DOHH2 (cell line): ENCODE measurements at regions not wholly inside any gene's neighbourhood (a gene's known extent, or its start where the extent isn't known, plus 50 kb on each side); places are given as distances from the start of the nearest gene placed in this dataset.
A peak's percentile ranks its signal among the peaks of the same experiment; 100 is the strongest.

Source experiments
- H3F3A ChIP-seq: fragments of 200-600 bp; sonication (generic), shearing (Covaris generic); 2 replicates; pipeline ENCODE4 v1.6.0; 2016; ENCODE audit warnings: antibody characterized with exemption, mild to moderate bottlenecking; ENCODE audit not compliant: control insufficient read depth, insufficient read depth
- H3K27ac ChIP-seq: fragments of 200-600 bp; sonication (generic); 2 replicates; pipeline ENCODE4 v1.5.1; 2014; ENCODE audit warnings: low read depth, mild to moderate bottlenecking, low read length, moderate library complexity
- H3K27me3 ChIP-seq: fragments of 200-600 bp; sonication (generic); 2 replicates; pipeline ENCODE4 v1.6.1; 2014; ENCODE audit warnings: mild to moderate bottlenecking, low read length, mixed read lengths; ENCODE audit not compliant: control insufficient read depth
- H3K36me3 ChIP-seq: fragments of 200-600 bp; sonication (generic); 2 replicates; pipeline ENCODE4 v1.6.1; 2014; ENCODE audit warnings: mild to moderate bottlenecking, low read length, moderate library complexity, mixed read lengths; ENCODE audit not compliant: control insufficient read depth
- H3K4me1 ChIP-seq: fragments of 200-600 bp; sonication (generic); 2 replicates; pipeline ENCODE4 v1.6.1; 2014; ENCODE audit warnings: mild to moderate bottlenecking, low read length, mixed read lengths; ENCODE audit not compliant: control insufficient read depth
- H3K4me2 ChIP-seq: fragments of 200-600 bp; sonication (generic); 2 replicates; pipeline ENCODE4 v1.6.0; 2014; ENCODE audit warnings: mild to moderate bottlenecking, low read length, moderate library complexity
- H3K4me3 ChIP-seq: fragments of 200-600 bp; sonication (generic); 2 replicates; pipeline ENCODE4 v1.5.1; 2014; ENCODE audit warnings: mild to moderate bottlenecking, low read length, mixed read lengths
- H3K79me2 ChIP-seq: fragments of 200-600 bp; sonication (generic); 2 replicates; pipeline ENCODE4 v1.6.1; 2014; ENCODE audit warnings: mild to moderate bottlenecking, low read length, mixed read lengths; ENCODE audit not compliant: control insufficient read depth
- H3K9me2 ChIP-seq: fragments of 200-600 bp; sonication (generic); replicated peaks from 2 replicates; pipeline ENCODE4 v1.6.1; 2014; ENCODE audit warnings: mild to moderate bottlenecking, low read length, mixed read lengths; ENCODE audit not compliant: control insufficient read depth
- H3K9me3 ChIP-seq: fragments of 200-600 bp; sonication (generic); 2 replicates; pipeline ENCODE4 v1.6.1; 2014; ENCODE audit warnings: antibody characterized with exemption, low read length, mixed read lengths; ENCODE audit not compliant: control insufficient read depth, insufficient read depth
- H4K20me1 ChIP-seq: fragments of 200-600 bp; sonication (generic); 2 replicates; pipeline ENCODE4 v1.6.0; 2014; ENCODE audit warnings: low read depth, mild to moderate bottlenecking, antibody characterized with exemption, low read length, moderate library complexity; ENCODE audit not compliant: control insufficient read depth, insufficient read depth
- CTCF ChIP-seq: fragments of 200-600 bp; sonication (generic); IDR thresholded peaks from one replicate; pipeline ENCODE4 v1.5.1; 2014; ENCODE audit warnings: antibody characterized with exemption, mild to moderate bottlenecking, low read depth, low read length; ENCODE audit not compliant: poor library complexity, severe bottlenecking
- EZH2phosphoT487 ChIP-seq: fragments of 200-600 bp; sonication (generic); IDR thresholded peaks from 2 replicates; pipeline ENCODE4 v1.6.1; 2017; ENCODE audit warnings: borderline replicate concordance, mild to moderate bottlenecking, antibody characterized with exemption, low read length, moderate library complexity, mixed read lengths

GRCh38 chr3:76733073-76733759 is 306.7 kb upstream of the ROBO2 start:
- no peaks in the 10 kb centered on the region for H3K79me2 ChIP-seq

GRCh38 chr3:76735152-76735551 is 304.7 kb upstream of the ROBO2 start:
- no peaks in the 10 kb centered on the region for H4K20me1 ChIP-seq
- H3K4me1 ChIP-seq = no peaks in the 10 kb centered on the region
- TF ChIP-seq CTCF (no peak), EZH2phosphoT487 (no peak)
- no peaks in the 10 kb centered on the region for H3K79me2 ChIP-seq
- H3K4me2 ChIP-seq = no peak overlapping the region
- H3K9me3 ChIP-seq = no peaks in the 10 kb centered on the region
- H3F3A ChIP-seq = no peaks in the 10 kb centered on the region
- no peaks in the 10 kb centered on the region for H3K27me3 ChIP-seq
- H3K36me3 ChIP-seq = no peaks in the 10 kb centered on the region
- H3K9me2 ChIP-seq = no peaks in the 10 kb centered on the region
- no peak overlapping the region for H3K27ac ChIP-seq
- H3K4me3 ChIP-seq = no peak overlapping the region

More at GRCh38 chr3:76733073-76733759, 306.7 kb upstream of the ROBO2 start:
- Histone ChIP-seq H3K4me2 (no peak overlapping the region), H3K27ac (no peak overlapping the region), H3K27me3 (no peaks in the 10 kb centered on the region), H3K36me3 (no peaks in the 10 kb centered on the region), H4K20me1 (no peaks in the 10 kb centered on the region), H3K4me1 (no peaks in the 10 kb centered on the region), H3F3A (no peaks in the 10 kb centered on the region), H3K9me3 (no peaks in the 10 kb centered on the region), H3K9me2 (no peaks in the 10 kb centered on the region), H3K4me3 (no peak overlapping the region)
- no peak for TF ChIP-seq CTCF
- TF ChIP-seq EZH2phosphoT487 = no peak

GRCh38 chr3:76753599-76753998 is 286.3 kb upstream of the ROBO2 start:
- H4K20me1 ChIP-seq = no peaks in the 10 kb centered on the region
- H3K79me2 ChIP-seq = no peaks in the 10 kb centered on the region
- no peak overlapping the region for H3K4me2 ChIP-seq
- no peaks in the 10 kb centered on the region for H3F3A ChIP-seq
- no peaks in the 10 kb centered on the region for H3K36me3 ChIP-seq
- no peaks in the 10 kb centered on the region for H3K4me1 ChIP-seq
- no peak overlapping the region for H3K27ac ChIP-seq
- peak; percentile 21 for TF ChIP-seq CTCF
- no peak for TF ChIP-seq EZH2phosphoT487
- H3K9me2 ChIP-seq = no peaks in the 10 kb centered on the region
- no peak overlapping the region for H3K4me3 ChIP-seq
- no peaks in the 10 kb centered on the region for H3K9me3 ChIP-seq
- no peaks in the 10 kb centered on the region for H3K27me3 ChIP-seq
